ENCODE measurements at regions not wholly inside any gene's neighbourhood (a gene's known extent, or its start where the extent isn't known, plus 50 kb on each side); places are given as distances from the start of the nearest gene placed in this dataset.

GRCh38 chr5:133897431-133897830, 71.0 kb downstream of the C5orf15 start:
- no peak overlapping the region for H3K27ac ChIP-seq (ENCODE audit: insufficient read length, low read depth, low read length)
- no peak overlapping the region for H2AFZ ChIP-seq (ENCODE audit: low read length)
- no peak overlapping the region for H3K9ac ChIP-seq (ENCODE audit: extremely low read depth, insufficient read length, low read length)
- H3K27ac Mint-ChIP-seq, result no peak overlapping the region
- H4K91ac ChIP-seq (ENCODE audit: insufficient read length, low read depth, low read length), result no peak overlapping the region
- H2BK5ac ChIP-seq (ENCODE audit: insufficient read length, low read length), result no peak overlapping the region
- H3K9me3 Mint-ChIP-seq, result no peaks in the 10 kb centered on the region
- no peak overlapping the region for H3K14ac ChIP-seq (ENCODE audit: insufficient read depth, low read length)
- no peak overlapping the region for H3T11ph ChIP-seq (ENCODE audit: low read length)
- no peak for DNase-seq
- H3K27me3 ChIP-seq (ENCODE audit: insufficient read depth, low read length), result no peaks in the 10 kb centered on the region
- no peak overlapping the region for H3K4me3 Mint-ChIP-seq
- TF ChIP-seq CTCF (conservative IDR thresholded peaks at IDR 0.05), result no peak
- H3K23ac ChIP-seq (ENCODE audit: insufficient read length, low read depth, low read length), result no peak overlapping the region
- H4K5ac ChIP-seq (ENCODE audit: insufficient read length, low read depth, low read length), result no peak overlapping the region
- no peaks in the 10 kb centered on the region for H4K20me1 ChIP-seq (ENCODE audit: control insufficient read depth, insufficient read depth, insufficient read length)
- H2BK12ac ChIP-seq (ENCODE audit: insufficient read length, low read depth, low read length), result no peak overlapping the region
- H3K23me2 ChIP-seq (ENCODE audit: insufficient read length, low read depth, low read length, poor library complexity, severe bottlenecking), result no peaks in the 10 kb centered on the region
- H3K18ac ChIP-seq (ENCODE audit: insufficient read length, low read depth, low read length), result no peak overlapping the region
- H3K9me3 ChIP-seq (ENCODE audit: control insufficient read depth, low read depth, low read length), result no peaks in the 10 kb centered on the region
- no peaks in the 10 kb centered on the region for H3K36me3 Mint-ChIP-seq (ENCODE audit: insufficient read depth in 1 of 3, low read depth in 3 of 3)
- no peak overlapping the region for H3K4ac ChIP-seq (ENCODE audit: low read depth, low read length)
- H3K79me2 ChIP-seq (ENCODE audit: insufficient read depth, low read length), result no peaks in the 10 kb centered on the region
- H3K79me1 ChIP-seq (ENCODE audit: insufficient read depth, low read depth, low read length, poor library complexity, severe bottlenecking), result no peaks in the 10 kb centered on the region
- no peak overlapping the region for H2BK120ac ChIP-seq (ENCODE audit: low read depth, low read length, poor library complexity, severe bottlenecking)
- H3K4me2 ChIP-seq (ENCODE audit: insufficient read depth, insufficient read length, low read length), result no peak overlapping the region
- no peak overlapping the region for H2BK15ac ChIP-seq (ENCODE audit: low read depth, low read length)
- no peak overlapping the region for H2AK5ac ChIP-seq (ENCODE audit: insufficient read length, low read length)
- H3K27me3 Mint-ChIP-seq (ENCODE audit: low read depth), result peaks cover 2% of the 10 kb centered on the region
- H4K8ac ChIP-seq (replicated peaks; ENCODE audit: insufficient read length, low read depth, low read length), result no peak overlapping the region
- no CpG with 5 or more reads among the region's 4 CpGs for WGBS (ENCODE audit: extremely low coverage, insufficient read length, low lambda C conversion rate)
- H3K56ac ChIP-seq (ENCODE audit: insufficient read length, low read depth, low read length), result no peak overlapping the region
- H3K4me1 ChIP-seq (ENCODE audit: insufficient read depth, low read length), result no peaks in the 10 kb centered on the region
- H3K4me1 Mint-ChIP-seq, result no peaks in the 10 kb centered on the region
- no peak overlapping the region for H2BK20ac ChIP-seq (ENCODE audit: low read depth, low read length, poor library complexity, severe bottlenecking)
